Tibial nerve (tissue), 4 donors: ENCODE measurements at regions not wholly inside any gene's neighbourhood (a gene's known extent, or its start where the extent isn't known, plus 50 kb on each side); places are given as distances from the start of the nearest gene placed in this dataset.

Experiments used
- DNase-seq, 2 donors: peaks; one replicate each; pipeline ENCODE4 v3.0.0-alpha.2; 2019; ENCODE audit warnings: low spot score in 2 of 2
- H3K27ac ChIP-seq, 4 donors: fragments of 200-600 bp; sonication (generic) in 3 of 4; one replicate each; pipeline ENCODE4 v1.5.1; 2017 to 2019; ENCODE audit warnings: mild to moderate bottlenecking in 1 of 4
- H3K27me3 ChIP-seq, 2 donors: fragments of 200-600 bp; sonication (generic) in 1 of 2; one replicate each; pipeline versions ENCODE4 v1.5.1 to v1.6.0; 2017 to 2019
- H3K36me3 ChIP-seq, 3 donors: fragments of 200-600 bp; sonication (generic); one replicate each; pipeline ENCODE4 v1.5.1; 2018 to 2019
- H3K4me1 ChIP-seq, 4 donors: fragments of 200-600 bp; sonication (generic) in 3 of 4; one replicate each; pipeline ENCODE4 v1.5.1; 2017 to 2019
- H3K4me3 ChIP-seq, 4 donors: fragments of 200-600 bp; sonication (generic) in 3 of 4; one replicate each; pipeline ENCODE4 v1.5.1; 2017 to 2019; ENCODE audit warnings: mild to moderate bottlenecking in 1 of 4, moderate library complexity in 1 of 4
- H3K9me3 ChIP-seq, 4 donors: fragments of 200-600 bp; sonication (generic) in 3 of 4; one replicate each; pipeline ENCODE4 v1.5.1; 2017 to 2019
- CTCF ChIP-seq, 5 experiments: fragments of 200-600 bp in 3 of 5; fragments of 450-650 bp in 2 of 5; sonication (generic) in 3 of 5; IDR thresholded peaks; one replicate each; pipeline ENCODE4 v1.5.1; 2016 to 2019; ENCODE audit warnings: antibody characterized with exemption in 5 of 5, mild to moderate bottlenecking in 3 of 5, moderate library complexity in 2 of 5
- EP300 ChIP-seq, 2 donors: sonication (generic); formaldehyde crosslinking; IDR thresholded peaks; one replicate each; pipeline ENCODE4 v1.6.1; 2017; ENCODE audit warnings: antibody characterized with exemption in 2 of 2, mild to moderate bottlenecking in 1 of 2
- POLR2A ChIP-seq, 2 donors: fragments of 450-650 bp; IDR thresholded peaks; one replicate each; pipeline ENCODE4 v1.6.1; 2017; ENCODE audit warnings: antibody characterized with exemption in 2 of 2, mild to moderate bottlenecking in 2 of 2, moderate library complexity in 2 of 2
- WGBS, 2 donors: methylation state at CpG; one replicate each; pipeline ENCODE4 v1.1.5; 2018; 5-methylcytosine and 5-hydroxymethylcytosine counted together

- Histone ChIP-seq H3K27me3 (no peaks in the 10 kb centered on the region), H3K36me3 (no peaks in the 10 kb centered on the region), H3K9me3 (peaks cover 0 to 14% (median 0%) of the 10 kb centered on the region in 4 donors), H3K4me3 (no peak overlapping the region), H3K4me1 (peaks cover 0 to under 1% (median 0%) of the 10 kb centered on the region in 4 donors), H3K27ac (no peak overlapping the region)
- no peak for TF ChIP-seq POLR2A (IDR thresholded peaks at IDR 0.05)
- no peak for TF ChIP-seq CTCF (IDR thresholded peaks at IDR 0.05)
- TF ChIP-seq EP300 (IDR thresholded peaks at IDR 0.05) = peak in 1 of 2 donors; percentile 14
- DNase-seq = no peak
Observed at GRCh38 chr1:79716447-79716846, 709.9 kb upstream of the ADGRL4 start.

- DNase-seq = no peak
- peaks cover 0 to 9% (median 0%) of the 10 kb centered on the region in 4 donors for H3K4me1 ChIP-seq
- H3K27me3 ChIP-seq = no peaks in the 10 kb centered on the region
- no peaks in the 10 kb centered on the region for H3K36me3 ChIP-seq
- no peak for TF ChIP-seq EP300 (IDR thresholded peaks at IDR 0.05)
- TF ChIP-seq POLR2A (IDR thresholded peaks at IDR 0.05) = no peak
- TF ChIP-seq CTCF (IDR thresholded peaks at IDR 0.05) = no peak
- H3K9me3 ChIP-seq = peaks cover 0 to 11% (median 0%) of the 10 kb centered on the region in 4 donors
- no peak overlapping the region for H3K27ac ChIP-seq
- H3K4me3 ChIP-seq = no peak overlapping the region
Observed at GRCh38 chr1:79714664-79715063, 708.1 kb upstream of the ADGRL4 start.

GRCh38 chr1:79711001-79711431 is 704.5 kb upstream of the ADGRL4 start:
- Histone ChIP-seq H3K27me3 (no peaks in the 10 kb centered on the region), H3K9me3 (no peaks in the 10 kb centered on the region), H3K4me3 (no peak overlapping the region), H3K4me1 (peaks cover 0 to 9% (median 0%) of the 10 kb centered on the region in 4 donors), H3K36me3 (no peaks in the 10 kb centered on the region), H3K27ac (no peak overlapping the region)
- DNase-seq = no peak
- WGBS, 2 donors = 65 to 75% methylated on average over 3 of the region's 3 CpGs
- no peak for TF ChIP-seq CTCF (IDR thresholded peaks at IDR 0.05)
- TF ChIP-seq POLR2A (IDR thresholded peaks at IDR 0.05) = no peak
- no peak for TF ChIP-seq EP300 (IDR thresholded peaks at IDR 0.05)

- no peak for DNase-seq
- TF ChIP-seq CTCF (IDR thresholded peaks at IDR 0.05) = no peak
- TF ChIP-seq EP300 (IDR thresholded peaks at IDR 0.05) = no peak
- no peak for TF ChIP-seq POLR2A (IDR thresholded peaks at IDR 0.05)
- H3K9me3 ChIP-seq = no peaks in the 10 kb centered on the region
- 55 to 69% methylated on average over 1 of the region's 1 CpG for WGBS, 2 donors
- H3K4me3 ChIP-seq = no peak overlapping the region
- no peaks in the 10 kb centered on the region for H3K36me3 ChIP-seq
- no peaks in the 10 kb centered on the region for H3K27me3 ChIP-seq
- H3K27ac ChIP-seq = no peak overlapping the region
- H3K4me1 ChIP-seq = peaks cover 0 to 9% (median 0%) of the 10 kb centered on the region in 4 donors
Observed at GRCh38 chr1:79708646-79709265, 702.2 kb upstream of the ADGRL4 start.

GRCh38 chr1:79705218-79705617 is 698.7 kb upstream of the ADGRL4 start:
- no peak for DNase-seq
- Histone ChIP-seq H3K4me3 (no peak overlapping the region), H3K36me3 (no peaks in the 10 kb centered on the region), H3K4me1 (no peaks in the 10 kb centered on the region), H3K9me3 (no peaks in the 10 kb centered on the region), H3K27ac (no peak overlapping the region), H3K27me3 (no peaks in the 10 kb centered on the region)
- TF ChIP-seq CTCF (IDR thresholded peaks at IDR 0.05) (no peak), EP300 (IDR thresholded peaks at IDR 0.05) (no peak), POLR2A (IDR thresholded peaks at IDR 0.05) (no peak)
- 90 to 93% methylated on average over 2 of the region's 2 CpGs for WGBS, 2 donors
